ENCODE measurements at regions not wholly inside any gene's neighbourhood (a gene's known extent, or its start where the extent isn't known, plus 50 kb on each side); places are given as distances from the start of the nearest gene placed in this dataset.

GRCh38 chr2:188889187-188889586 lies 85.0 kb upstream of the COL3A1 start:
- DNase-seq (ENCODE audit: low spot score): no peak
- ChIA-PET CTCF (no interaction called here), POLR2A (ENCODE audit: low non-redundant PET) (no interaction called here)
- Histone ChIP-seq H3K27me3 (replicated peaks; ENCODE audit: insufficient read depth, low read depth, low read length, poor library complexity) (no peaks in the 10 kb centered on the region), H3K27ac (ENCODE audit: low read depth, low read length, poor library complexity, severe bottlenecking) (no peak overlapping the region), H3K36me3 (ENCODE audit: insufficient read depth, low read length, poor library complexity, severe bottlenecking) (no peaks in the 10 kb centered on the region), H3K4me3 (ENCODE audit: low read depth, low read length, poor library complexity, severe bottlenecking) (no peak overlapping the region), H3K9me3 (ENCODE audit: low read depth, low read length, poor library complexity, severe bottlenecking) (no peaks in the 10 kb centered on the region), H3K4me1 (ENCODE audit: insufficient read depth, low read length, poor library complexity, severe bottlenecking) (no peaks in the 10 kb centered on the region)
- TF ChIP-seq CTCF (conservative IDR thresholded peaks at IDR 0.05; ENCODE audit: low read depth, low read length) (no peak), EZH2 (IDR thresholded peaks at IDR 0.05; ENCODE audit: borderline replicate concordance, low read depth, low read length, poor library complexity, severe bottlenecking) (no peak)
- intact Hi-C loops (cut with micrococcal nuclease; ENCODE audit: unreplicated experiment): no loop called here
- BruUV-seq (replicated peaks): no TSS peak

GRCh38 chr2:188890755-188891154 lies 83.4 kb upstream of the COL3A1 start:
- Histone ChIP-seq H3K27ac (ENCODE audit: low read depth, low read length, poor library complexity, severe bottlenecking) (no peak overlapping the region), H3K27me3 (replicated peaks; ENCODE audit: insufficient read depth, low read depth, low read length, poor library complexity) (no peaks in the 10 kb centered on the region), H3K36me3 (ENCODE audit: insufficient read depth, low read length, poor library complexity, severe bottlenecking) (no peaks in the 10 kb centered on the region), H3K4me3 (ENCODE audit: low read depth, low read length, poor library complexity, severe bottlenecking) (no peak overlapping the region), H3K9me3 (ENCODE audit: low read depth, low read length, poor library complexity, severe bottlenecking) (no peaks in the 10 kb centered on the region), H3K4me1 (ENCODE audit: insufficient read depth, low read length, poor library complexity, severe bottlenecking) (no peaks in the 10 kb centered on the region)
- intact Hi-C loops (cut with micrococcal nuclease; ENCODE audit: unreplicated experiment): no loop called here
- CTCF ChIA-PET: no interaction called here
- no peak for TF ChIP-seq CTCF (conservative IDR thresholded peaks at IDR 0.05; ENCODE audit: low read depth, low read length)
- TF ChIP-seq EZH2 (IDR thresholded peaks at IDR 0.05; ENCODE audit: borderline replicate concordance, low read depth, low read length, poor library complexity, severe bottlenecking): no peak
- DNase-seq (ENCODE audit: low spot score): no peak
- BruUV-seq (replicated peaks): no TSS peak
- POLR2A ChIA-PET (ENCODE audit: low non-redundant PET): no interaction called here

GRCh38 chr2:188892636-188893035 lies 81.5 kb upstream of the COL3A1 start:
- Histone ChIP-seq H3K36me3 (ENCODE audit: insufficient read depth, low read length, poor library complexity, severe bottlenecking) (no peaks in the 10 kb centered on the region), H3K4me1 (ENCODE audit: insufficient read depth, low read length, poor library complexity, severe bottlenecking) (no peaks in the 10 kb centered on the region), H3K27me3 (replicated peaks; ENCODE audit: insufficient read depth, low read depth, low read length, poor library complexity) (no peaks in the 10 kb centered on the region), H3K9me3 (ENCODE audit: low read depth, low read length, poor library complexity, severe bottlenecking) (no peaks in the 10 kb centered on the region), H3K27ac (ENCODE audit: low read depth, low read length, poor library complexity, severe bottlenecking) (no peak overlapping the region), H3K4me3 (ENCODE audit: low read depth, low read length, poor library complexity, severe bottlenecking) (no peak overlapping the region)
- DNase-seq (ENCODE audit: low spot score): no peak
- intact Hi-C loops (cut with micrococcal nuclease; ENCODE audit: unreplicated experiment): no loop called here
- POLR2A ChIA-PET (ENCODE audit: low non-redundant PET): no interaction called here
- TF ChIP-seq EZH2 (IDR thresholded peaks at IDR 0.05; ENCODE audit: borderline replicate concordance, low read depth, low read length, poor library complexity, severe bottlenecking): no peak
- TF ChIP-seq CTCF (conservative IDR thresholded peaks at IDR 0.05; ENCODE audit: low read depth, low read length): no peak
- BruUV-seq (replicated peaks): no TSS peak
- CTCF ChIA-PET: no interaction called here

All from A673 (cell line).